ENCODE measurements at regions not wholly inside any gene's neighbourhood (a gene's known extent, or its start where the extent isn't known, plus 50 kb on each side); places are given as distances from the start of the nearest gene placed in this dataset.

GRCh38 chr3:66729687-66730393 is 229.0 kb upstream of the LRIG1 start:
- FAIRE-seq (no peak), DNase-seq (ENCODE audit: low read depth, low spot score) (no peak)
- Histone ChIP-seq H4K20me1 (replicated peaks; ENCODE audit: control insufficient read depth, extremely low read depth, insufficient read depth, low read length) (no peaks in the 10 kb centered on the region), H3K9ac (replicated peaks; ENCODE audit: extremely low read depth, insufficient read depth, low read length) (no peak overlapping the region), H3K9me1 (replicated peaks; ENCODE audit: control insufficient read depth, extremely low read depth, insufficient read depth, low read length) (no peaks in the 10 kb centered on the region), H3K4me2 (ENCODE audit: insufficient read depth, low read length) (no peak overlapping the region), H2AFZ (ENCODE audit: low read depth, low read length) (no peak overlapping the region), H3K4me1 (ENCODE audit: control insufficient read depth, extremely low read depth, insufficient read depth, low read length) (no peaks in the 10 kb centered on the region), H3K79me2 (ENCODE audit: control insufficient read depth, insufficient read depth, low read length) (no peaks in the 10 kb centered on the region), H3K36me3 (ENCODE audit: control insufficient read depth in 2 of 2, extremely low read depth in 1 of 2, insufficient read depth in 2 of 2, low read length in 2 of 2) (no peaks in the 10 kb centered on the region), H3K9me3 (replicated peaks; ENCODE audit: control insufficient read depth, insufficient read depth, low read length) (no peaks in the 10 kb centered on the region), H3K27ac (ENCODE audit: insufficient read depth, low read depth, low read length) (no peak overlapping the region), H3K27me3 (ENCODE audit: control insufficient read depth in 2 of 2, insufficient read depth in 2 of 2, low read length in 2 of 2) (peaks cover 3 to 4% of the 10 kb centered on the region in 2 experiments), H3K4me3 (replicated peaks in 1 of 3; ENCODE audit: insufficient read depth in 1 of 3, low read depth in 1 of 3, low read length in 3 of 3) (no peak overlapping the region)
- dilution Hi-C loops (cut with MboI; ENCODE audit: extremely low pct_ligation_motif_present, low sequenced_read_pairs): no loop called here
- ChIA-PET CTCF (no interaction called here), POLR2A (no interaction called here)
- no TSS peak for BruUV-seq (replicated peaks)
- TF ChIP-seq MYC (IDR thresholded peaks at IDR 0.05; ENCODE audit: low read depth, low read length): no peak
- TF ChIP-seq FOS (IDR thresholded peaks at IDR 0.05; ENCODE audit: borderline replicate concordance, insufficient read depth, low read length): no peak
- TF ChIP-seq EZH2 (IDR thresholded peaks at IDR 0.05; ENCODE audit: borderline replicate concordance, low read depth, low read length, severe bottlenecking): no peak
- no peak for TF ChIP-seq POLR2AphosphoS5 (IDR thresholded peaks at IDR 0.05; ENCODE audit: insufficient read depth, low read depth, low read length)
- no peak for TF ChIP-seq GATA2 (IDR thresholded peaks at IDR 0.05; ENCODE audit: insufficient read depth, insufficient read length, low read depth, low read length)
- no peak for TF ChIP-seq MAX (IDR thresholded peaks at IDR 0.05; ENCODE audit: insufficient read depth, insufficient read length)
- no peak for TF ChIP-seq JUN (IDR thresholded peaks at IDR 0.05; ENCODE audit: borderline replicate concordance, insufficient read depth, insufficient read length, low read depth)
- no peak for TF ChIP-seq CTCF (IDR thresholded peaks at IDR 0.05; ENCODE audit: extremely low read depth in 1 of 2, insufficient read depth in 1 of 2, low read depth in 1 of 2, low read length in 2 of 2)
- intact Hi-C loops (cut with micrococcal nuclease): no loop called here

All from endothelial cell of umbilical vein (primary cell).